ENCODE measurements at regions not wholly inside any gene's neighbourhood (a gene's known extent, or its start where the extent isn't known, plus 50 kb on each side); places are given as distances from the start of the nearest gene placed in this dataset.

GRCh38 chr1:194084755-194085154 is 898.3 kb upstream of the B3GALT2 start:
- H3K9me3 Mint-ChIP-seq: peaks cover 3% of the 10 kb centered on the region
- POLR2A ChIA-PET: no interaction called here
- DNase-seq: no peak
- H3K36me3 Mint-ChIP-seq (ENCODE audit: low read depth): no peaks in the 10 kb centered on the region
- H3K27ac Mint-ChIP-seq: no peak overlapping the region
- no peaks in the 10 kb centered on the region for H3K27me3 Mint-ChIP-seq
- H3K4me3 Mint-ChIP-seq: no peak overlapping the region
- CTCF ChIA-PET: no interaction called here
- H3K4me1 Mint-ChIP-seq: peaks cover 7% of the 10 kb centered on the region

GRCh38 chr1:194081444-194081843 is 895.0 kb upstream of the B3GALT2 start:
- CTCF ChIA-PET: no interaction called here
- no peak for DNase-seq
- POLR2A ChIA-PET: no interaction called here
- no peak overlapping the region for H3K27ac Mint-ChIP-seq
- peaks cover 3% of the 10 kb centered on the region for H3K4me1 Mint-ChIP-seq
- no peaks in the 10 kb centered on the region for H3K27me3 Mint-ChIP-seq
- no peak overlapping the region for H3K4me3 Mint-ChIP-seq
- no peaks in the 10 kb centered on the region for H3K36me3 Mint-ChIP-seq (ENCODE audit: low read depth)
- H3K9me3 Mint-ChIP-seq: peaks cover 3% of the 10 kb centered on the region

GRCh38 chr1:194080826-194081225 is 894.4 kb upstream of the B3GALT2 start:
- Mint-ChIP-seq H3K27ac (no peak overlapping the region), H3K9me3 (peaks cover 3% of the 10 kb centered on the region), H3K4me3 (no peak overlapping the region), H3K4me1 (peaks cover 3% of the 10 kb centered on the region), H3K36me3 (ENCODE audit: low read depth) (no peaks in the 10 kb centered on the region), H3K27me3 (no peaks in the 10 kb centered on the region)
- no peak for DNase-seq
- CTCF ChIA-PET: no interaction called here
- POLR2A ChIA-PET: no interaction called here

- no peak for DNase-seq
- ChIA-PET CTCF (no interaction called here), POLR2A (no interaction called here)
- peaks cover 2% of the 10 kb centered on the region for H3K36me3 Mint-ChIP-seq (ENCODE audit: low read depth)
- H3K4me1 Mint-ChIP-seq: no peaks in the 10 kb centered on the region
- H3K9me3 Mint-ChIP-seq: peaks cover 3% of the 10 kb centered on the region
- H3K27me3 Mint-ChIP-seq: no peaks in the 10 kb centered on the region
- no peak overlapping the region for H3K27ac Mint-ChIP-seq
- H3K4me3 Mint-ChIP-seq: no peak overlapping the region
These were observed 892.4 kb upstream of the B3GALT2 start for GRCh38 chr1:194078765-194079164.

GRCh38 chr1:194076646-194077045 is 890.2 kb upstream of the B3GALT2 start:
- no peaks in the 10 kb centered on the region for H3K4me1 Mint-ChIP-seq
- H3K27ac Mint-ChIP-seq: no peak overlapping the region
- no peaks in the 10 kb centered on the region for H3K27me3 Mint-ChIP-seq
- ChIA-PET CTCF (interaction anchor here (0.5 kb wide), 1 partner anchor 50 kb away, joined by 3 read pairs; no protein-coding TSS in a partner anchor), POLR2A (no interaction called here)
- no peak overlapping the region for H3K4me3 Mint-ChIP-seq
- H3K9me3 Mint-ChIP-seq: no peaks in the 10 kb centered on the region
- H3K36me3 Mint-ChIP-seq (ENCODE audit: low read depth): peaks cover 2% of the 10 kb centered on the region
- DNase-seq: no peak

- Mint-ChIP-seq H3K4me3 (no peak overlapping the region), H3K4me1 (no peaks in the 10 kb centered on the region), H3K36me3 (ENCODE audit: low read depth) (peaks cover 2% of the 10 kb centered on the region), H3K27me3 (no peaks in the 10 kb centered on the region), H3K27ac (no peak overlapping the region), H3K9me3 (peaks cover 7% of the 10 kb centered on the region)
- ChIA-PET CTCF (no interaction called here), POLR2A (no interaction called here)
- no peak for DNase-seq
These were observed 887.4 kb upstream of the B3GALT2 start for GRCh38 chr1:194073833-194074232.

GRCh38 chr1:194071205-194071604 is 884.8 kb upstream of the B3GALT2 start:
- ChIA-PET CTCF (interaction anchor here (1.0 kb wide), 1 partner anchor 12 kb away, joined by 4 read pairs; no protein-coding TSS in a partner anchor), POLR2A (no interaction called here)
- Mint-ChIP-seq H3K4me3 (no peak overlapping the region), H3K27me3 (no peaks in the 10 kb centered on the region), H3K27ac (no peak overlapping the region), H3K9me3 (peaks cover 7% of the 10 kb centered on the region), H3K4me1 (no peaks in the 10 kb centered on the region), H3K36me3 (ENCODE audit: low read depth) (peaks cover 2% of the 10 kb centered on the region)
- DNase-seq: no peak

- POLR2A ChIA-PET: no interaction called here
These were observed 883.4 kb upstream of the B3GALT2 start for GRCh38 chr1:194069831-194070218.

GRCh38 chr1:194069168-194069830 is 882.9 kb upstream of the B3GALT2 start:
- no peak for DNase-seq
- H3K27me3 Mint-ChIP-seq: no peaks in the 10 kb centered on the region
- H3K4me1 Mint-ChIP-seq: no peaks in the 10 kb centered on the region
- H3K9me3 Mint-ChIP-seq: peaks cover 7% of the 10 kb centered on the region
- H3K27ac Mint-ChIP-seq: no peak overlapping the region
- ChIA-PET CTCF (interaction anchor here (0.6 to 1.2 kb wide), 2 partner anchors 66 to 364 kb away, joined by 3 to 4 read pairs; no protein-coding TSS in a partner anchor), POLR2A (no interaction called here)
- no peak overlapping the region for H3K4me3 Mint-ChIP-seq
- no peaks in the 10 kb centered on the region for H3K36me3 Mint-ChIP-seq (ENCODE audit: low read depth)

More at GRCh38 chr1:194069831-194070218, 883.4 kb upstream of the B3GALT2 start:
- CTCF ChIA-PET: interaction anchor here (0.6 kb wide), 1 partner anchor 67 kb away, joined by 3 read pairs; no protein-coding TSS in a partner anchor
- DNase-seq: no peak
- no peak overlapping the region for H3K4me3 Mint-ChIP-seq
- no peak overlapping the region for H3K27ac Mint-ChIP-seq
- peaks cover 7% of the 10 kb centered on the region for H3K9me3 Mint-ChIP-seq
- peaks cover 2% of the 10 kb centered on the region for H3K36me3 Mint-ChIP-seq (ENCODE audit: low read depth)
- no peaks in the 10 kb centered on the region for H3K27me3 Mint-ChIP-seq
- no peaks in the 10 kb centered on the region for H3K4me1 Mint-ChIP-seq

- no peaks in the 10 kb centered on the region for H3K4me1 Mint-ChIP-seq
- peaks cover 4% of the 10 kb centered on the region for H3K36me3 Mint-ChIP-seq (ENCODE audit: low read depth)
- POLR2A ChIA-PET: no interaction called here
- CTCF ChIA-PET: interaction anchor here (1.2 kb wide), 1 partner anchor 363 kb away, joined by 4 read pairs; no protein-coding TSS in a partner anchor
- H3K9me3 Mint-ChIP-seq: peaks cover 12% of the 10 kb centered on the region
- no peak overlapping the region for H3K4me3 Mint-ChIP-seq
- no peak overlapping the region for H3K27ac Mint-ChIP-seq
- H3K27me3 Mint-ChIP-seq: no peaks in the 10 kb centered on the region
- no peak for DNase-seq
These were observed 882.2 kb upstream of the B3GALT2 start for GRCh38 chr1:194068446-194069167.

- no peak overlapping the region for H3K4me3 Mint-ChIP-seq
- no peak for DNase-seq
- ChIA-PET POLR2A (no interaction called here), CTCF (no interaction called here)
- no peak overlapping the region for H3K27ac Mint-ChIP-seq
- no peaks in the 10 kb centered on the region for H3K27me3 Mint-ChIP-seq
- peaks cover 4% of the 10 kb centered on the region for H3K36me3 Mint-ChIP-seq (ENCODE audit: low read depth)
- no peaks in the 10 kb centered on the region for H3K4me1 Mint-ChIP-seq
- peaks cover 12% of the 10 kb centered on the region for H3K9me3 Mint-ChIP-seq
These were observed 881.4 kb upstream of the B3GALT2 start for GRCh38 chr1:194067772-194068171.

- CTCF ChIA-PET: no interaction called here
- H3K9me3 Mint-ChIP-seq: peaks cover 23% of the 10 kb centered on the region
- DNase-seq: no peak
These were observed 876.5 kb upstream of the B3GALT2 start for GRCh38 chr1:194062962-194063361.

GRCh38 chr1:194062526-194062925 is 876.1 kb upstream of the B3GALT2 start:
- peaks cover 26% of the 10 kb centered on the region for H3K4me1 Mint-ChIP-seq
- ChIA-PET POLR2A (no interaction called here), CTCF (no interaction called here)
- H3K9me3 Mint-ChIP-seq: peaks cover 23% of the 10 kb centered on the region
- no peak for DNase-seq
- H3K36me3 Mint-ChIP-seq (ENCODE audit: low read depth): peaks cover 30% of the 10 kb centered on the region
- no peak overlapping the region for H3K27ac Mint-ChIP-seq
- H3K4me3 Mint-ChIP-seq: no peak overlapping the region
- H3K27me3 Mint-ChIP-seq: no peaks in the 10 kb centered on the region

More at GRCh38 chr1:194062962-194063361, 876.5 kb upstream of the B3GALT2 start:
- no peaks in the 10 kb centered on the region for H3K27me3 Mint-ChIP-seq
- H3K4me3 Mint-ChIP-seq: no peak overlapping the region
- peaks cover 30% of the 10 kb centered on the region for H3K36me3 Mint-ChIP-seq (ENCODE audit: low read depth)
- H3K4me1 Mint-ChIP-seq: peaks cover 24% of the 10 kb centered on the region
- H3K27ac Mint-ChIP-seq: no peak overlapping the region
- POLR2A ChIA-PET: no interaction called here
